PC-9 (cell line): ENCODE measurements at regions not wholly inside any gene's neighbourhood (a gene's known extent, or its start where the extent isn't known, plus 50 kb on each side); places are given as distances from the start of the nearest gene placed in this dataset.
"Not testable (repeated sequence)": the region's sequence is repeated elsewhere in the genome, so short reads cannot be mapped to it uniquely, and the experiment has no call there.

Source experiments
- BruUV-seq: library from RNA; stranded (reverse); fragments of 400-500 nt; replicated peaks from 2 replicates; lab custom pipeline; 2021; lab: Mats Ljungman, UMichigan
- CTCF ChIA-PET: fragments of 300-600 bp; sonication (Branson Sonifier 250); formaldehyde crosslinking; loops from one replicate; lab custom pipeline; 2022; ENCODE audit warnings: antibody characterized with exemption; lab: Charles Lee
- POLR2A ChIA-PET: fragments of 300-600 bp; sonication (Branson Sonifier 250); formaldehyde crosslinking; loops from one replicate; lab custom pipeline; 2022; ENCODE audit warnings: antibody characterized with exemption; ENCODE audit not compliant: unreplicated experiment; lab: Charles Lee
- DNase-seq, 2 experiments: peaks; one replicate each; pipeline versions ENCODE4 v3.0.0 to v3.0.0-alpha.2; 2015 to 2022; ENCODE audit warnings: mixed read lengths in 1 of 2
- H2AFZ ChIP-seq: fragments of 200-600 bp; sonication (generic); 2 replicates; pipeline ENCODE4 v1.8.1; 2017; ENCODE audit warnings: antibody characterized with exemption
- H3F3A ChIP-seq: fragments of 200-600 bp; sonication (generic); 2 replicates; pipeline ENCODE4 v1.8.1; 2017; ENCODE audit warnings: antibody characterized with exemption, mild to moderate bottlenecking, low read depth; ENCODE audit not compliant: insufficient read depth
- H3K27ac ChIP-seq: fragments of 200-600 bp; sonication (generic); 2 replicates; pipeline ENCODE4 v1.6.1; 2016; ENCODE audit warnings: mixed run types
- H3K27me3 ChIP-seq: fragments of 200-600 bp; sonication (generic); 2 replicates; pipeline ENCODE4 v1.6.1; 2016; ENCODE audit warnings: low read depth, mixed run types; ENCODE audit not compliant: insufficient read depth
- H3K36me3 ChIP-seq: fragments of 200-600 bp; sonication (generic); 2 replicates; pipeline ENCODE4 v1.6.1; 2016; ENCODE audit warnings: low read depth, mixed run types
- H3K4me1 ChIP-seq: fragments of 200-600 bp; sonication (generic); replicated peaks from 2 replicates; pipeline ENCODE4 v1.6.1; 2016; ENCODE audit warnings: mixed run types; ENCODE audit not compliant: insufficient read depth
- H3K4me2 ChIP-seq: fragments of 200-600 bp; sonication (generic); 2 replicates; pipeline ENCODE4 v1.6.1; 2017; ENCODE audit warnings: mixed run types
- H3K4me3 ChIP-seq: fragments of 200-600 bp; sonication (generic); 2 replicates; pipeline ENCODE4 v1.6.1; 2016; ENCODE audit warnings: mixed run types
- H3K79me2 ChIP-seq: fragments of 200-600 bp; sonication (generic); 2 replicates; pipeline ENCODE4 v1.6.1; 2017; ENCODE audit warnings: low read depth, mixed run types
- H3K9me2 ChIP-seq: fragments of 200-600 bp; sonication (generic); 2 replicates; pipeline ENCODE4 v1.8.1; 2017; ENCODE audit warnings: mild to moderate bottlenecking; ENCODE audit not compliant: insufficient read depth
- H3K9me3 ChIP-seq: fragments of 200-600 bp; sonication (generic); 2 replicates; pipeline ENCODE4 v1.8.1; 2016; ENCODE audit warnings: low read depth; ENCODE audit not compliant: insufficient read depth
- H4K20me1 ChIP-seq: fragments of 200-600 bp; sonication (generic); 2 replicates; pipeline ENCODE4 v1.8.1; 2017; ENCODE audit not compliant: insufficient read depth
- EZH2 ChIP-seq: fragments of 200-600 bp; sonication (generic); IDR thresholded peaks from 2 replicates; pipeline ENCODE4 v1.8.0; 2017; ENCODE audit warnings: antibody characterized with exemption, low read depth
- intact Hi-C: fragments of 100-400 bp; cut with micrococcal nuclease; formaldehyde crosslinking; loops from one replicate; pipeline ENCODE4 v1.10.0; 2022; ENCODE audit not compliant: unreplicated experiment
- TF ChIP-seq, protein P1 (sequence below): fragments of 200-600 bp; sonication (generic); conservative IDR thresholded peaks from 2 replicates; pipeline ENCODE4 v1.6.1; 2017; ENCODE audit warnings: mixed run types, antibody characterized with exemption, mild to moderate bottlenecking, moderate library complexity

DNA sequence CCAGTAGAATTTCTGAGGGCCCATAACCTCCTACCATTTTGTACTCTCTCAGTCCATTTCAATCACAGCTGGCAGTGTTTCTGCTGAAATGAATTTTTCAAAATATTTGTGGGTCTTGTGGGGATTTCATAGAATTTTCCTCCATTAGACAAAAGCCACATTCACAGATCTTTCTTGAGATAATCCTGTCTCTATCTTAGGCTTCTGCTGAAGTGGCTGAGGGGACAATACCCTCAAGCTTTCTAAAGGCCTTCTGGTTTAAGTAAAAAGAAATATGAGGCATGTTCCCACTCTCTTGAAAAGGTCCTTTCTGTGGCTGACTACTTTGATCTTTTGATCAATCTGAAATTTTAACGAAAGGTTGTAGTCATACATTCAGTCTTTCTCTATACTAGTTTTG, 1930.0 kb upstream of the AGA start:
- no peaks in the 10 kb centered on the region for H4K20me1 ChIP-seq
- CTCF ChIA-PET, result interaction anchor here (0.6 kb wide), 1 partner anchor 253 kb away, joined by 4 read pairs; no protein-coding TSS in a partner anchor
- H3K4me1 ChIP-seq, result no peaks in the 10 kb centered on the region
- no peaks in the 10 kb centered on the region for H3K36me3 ChIP-seq
- no peaks in the 10 kb centered on the region for H3K9me2 ChIP-seq
- no peaks in the 10 kb centered on the region for H3K27me3 ChIP-seq
- DNase-seq, result no peak
- intact Hi-C loops, result no loop called here
- no peak overlapping the region for H3K4me3 ChIP-seq
- H3K4me2 ChIP-seq, result no peak overlapping the region
- H3K9me3 ChIP-seq, result no peaks in the 10 kb centered on the region
- no TSS peak for BruUV-seq
- TF ChIP-seq EZH2, result no peak
- TF ChIP-seq, protein P1, sequence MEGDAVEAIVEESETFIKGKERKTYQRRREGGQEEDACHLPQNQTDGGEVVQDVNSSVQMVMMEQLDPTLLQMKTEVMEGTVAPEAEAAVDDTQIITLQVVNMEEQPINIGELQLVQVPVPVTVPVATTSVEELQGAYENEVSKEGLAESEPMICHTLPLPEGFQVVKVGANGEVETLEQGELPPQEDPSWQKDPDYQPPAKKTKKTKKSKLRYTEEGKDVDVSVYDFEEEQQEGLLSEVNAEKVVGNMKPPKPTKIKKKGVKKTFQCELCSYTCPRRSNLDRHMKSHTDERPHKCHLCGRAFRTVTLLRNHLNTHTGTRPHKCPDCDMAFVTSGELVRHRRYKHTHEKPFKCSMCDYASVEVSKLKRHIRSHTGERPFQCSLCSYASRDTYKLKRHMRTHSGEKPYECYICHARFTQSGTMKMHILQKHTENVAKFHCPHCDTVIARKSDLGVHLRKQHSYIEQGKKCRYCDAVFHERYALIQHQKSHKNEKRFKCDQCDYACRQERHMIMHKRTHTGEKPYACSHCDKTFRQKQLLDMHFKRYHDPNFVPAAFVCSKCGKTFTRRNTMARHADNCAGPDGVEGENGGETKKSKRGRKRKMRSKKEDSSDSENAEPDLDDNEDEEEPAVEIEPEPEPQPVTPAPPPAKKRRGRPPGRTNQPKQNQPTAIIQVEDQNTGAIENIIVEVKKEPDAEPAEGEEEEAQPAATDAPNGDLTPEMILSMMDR, result no peak
- no peaks in the 10 kb centered on the region for H3F3A ChIP-seq
- POLR2A ChIA-PET, result no interaction called here
- no peak overlapping the region for H3K27ac ChIP-seq
- no peak overlapping the region for H2AFZ ChIP-seq
- no peaks in the 10 kb centered on the region for H3K79me2 ChIP-seq

DNA sequence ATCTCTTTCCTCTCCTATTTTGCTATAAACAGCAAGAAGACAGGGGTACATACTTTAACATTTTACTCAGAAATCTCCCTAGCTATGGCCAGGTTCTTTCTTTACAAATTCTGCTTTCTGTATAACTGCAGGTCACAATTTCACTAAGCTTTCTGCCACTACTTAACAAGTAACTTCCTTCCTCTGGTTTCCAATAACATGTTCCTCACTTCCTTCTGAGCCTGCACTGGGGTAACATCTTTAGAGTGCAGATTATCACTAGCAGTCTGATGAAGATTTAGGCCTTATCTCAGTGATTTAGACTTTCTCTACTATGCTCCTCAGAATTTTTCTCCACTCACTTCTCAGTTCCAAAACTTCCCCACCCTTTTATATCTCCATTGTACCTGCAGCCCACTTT, 1930.5 kb upstream of the AGA start:
- ChIA-PET CTCF (interaction anchor here (0.6 kb wide), 1 partner anchor 253 kb away, joined by 4 read pairs; no protein-coding TSS in a partner anchor), POLR2A (no interaction called here)
- Histone ChIP-seq H3K79me2 (no peaks in the 10 kb centered on the region), H4K20me1 (no peaks in the 10 kb centered on the region), H3K4me1 (no peaks in the 10 kb centered on the region), H3K4me2 (no peak overlapping the region), H3K27me3 (no peaks in the 10 kb centered on the region), H3K27ac (no peak overlapping the region), H3K9me3 (no peaks in the 10 kb centered on the region), H3K36me3 (no peaks in the 10 kb centered on the region), H3F3A (no peaks in the 10 kb centered on the region), H3K4me3 (no peak overlapping the region), H3K9me2 (no peaks in the 10 kb centered on the region), H2AFZ (no peak overlapping the region)
- DNase-seq, result no peak
- intact Hi-C loops, result no loop called here
- no peak for TF ChIP-seq EZH2
- TF ChIP-seq, protein P1, result no peak
- BruUV-seq, result no TSS peak

DNA sequence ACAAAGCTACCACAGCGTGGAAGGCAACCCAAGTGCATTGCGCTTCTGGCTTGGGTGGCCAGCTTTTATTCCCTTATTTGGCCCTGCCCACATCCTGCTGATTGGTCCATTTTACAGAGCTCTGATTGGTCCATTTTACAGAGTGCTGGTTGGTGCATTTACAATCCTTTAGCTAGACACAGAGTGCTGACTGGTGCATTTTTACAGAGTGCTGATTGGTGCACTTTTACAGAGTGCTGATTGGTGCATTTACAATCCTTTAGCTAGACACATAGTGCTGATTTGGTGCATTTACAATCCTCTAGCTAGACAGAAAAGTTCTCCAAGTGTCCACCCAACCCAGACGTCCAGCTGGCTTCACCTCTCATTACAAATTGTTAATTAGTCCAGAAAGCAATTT, 1936.6 kb upstream of the AGA start:
- H3K4me3 ChIP-seq, intact Hi-C loops, H2AFZ ChIP-seq, H3K36me3 ChIP-seq, POLR2A ChIA-PET, H4K20me1 ChIP-seq, BruUV-seq, H3K79me2 ChIP-seq, CTCF ChIA-PET, H3K9me2 ChIP-seq, H3F3A ChIP-seq, H3K27me3 ChIP-seq, H3K9me3 ChIP-seq, DNase-seq, H3K4me1 ChIP-seq, H3K4me2 ChIP-seq, H3K27ac ChIP-seq: not testable (repeated sequence)

DNA sequence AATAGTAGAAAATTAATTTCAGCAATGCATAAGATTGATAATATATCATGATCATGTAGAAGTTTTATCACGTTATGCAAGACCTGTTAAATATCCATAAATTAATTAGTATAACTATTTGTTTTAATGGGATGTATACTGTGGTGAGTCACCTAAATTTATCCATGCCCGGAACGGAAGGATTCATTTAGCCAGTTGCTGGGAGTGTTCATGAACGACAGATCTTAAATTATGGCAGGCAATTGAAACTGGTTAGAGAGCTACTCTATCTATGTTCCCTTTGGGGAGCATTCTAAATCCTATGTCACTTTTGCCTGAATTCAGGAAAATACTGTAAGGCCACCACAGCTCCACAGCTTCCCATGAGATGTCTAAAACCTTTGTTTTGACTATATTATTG, 1950.5 kb upstream of the AGA start:
- H3K27me3 ChIP-seq, result no peaks in the 10 kb centered on the region
- H3K9me2 ChIP-seq, result no peaks in the 10 kb centered on the region
- no peak for DNase-seq
- TF ChIP-seq EZH2, result no peak
- TF ChIP-seq, protein P1, result no peak
- ChIA-PET CTCF (no interaction called here), POLR2A (no interaction called here)
- H3K27ac ChIP-seq, result no peak overlapping the region
- no peaks in the 10 kb centered on the region for H3K79me2 ChIP-seq
- no peak overlapping the region for H3K4me3 ChIP-seq
- no TSS peak for BruUV-seq
- H3K36me3 ChIP-seq, result no peaks in the 10 kb centered on the region
- H2AFZ ChIP-seq, result no peak overlapping the region
- H3F3A ChIP-seq, result no peaks in the 10 kb centered on the region
- H4K20me1 ChIP-seq, result no peaks in the 10 kb centered on the region
- H3K4me2 ChIP-seq, result no peak overlapping the region
- intact Hi-C loops, result no loop called here
- no peaks in the 10 kb centered on the region for H3K9me3 ChIP-seq
- H3K4me1 ChIP-seq, result no peaks in the 10 kb centered on the region
